NCI-H82 treated with DMSO at 0.1 percent for 48 hours (cell line): ENCODE measurements at regions not wholly inside any gene's neighbourhood (a gene's known extent, or its start where the extent isn't known, plus 50 kb on each side); places are given as distances from the start of the nearest gene placed in this dataset.

ENCODE experiments used
- DNase-seq: peaks from one replicate; lab custom pipeline; 2025; ENCODE audit not compliant: unreplicated experiment; lab: John Stamatoyannopoulos, UW

GRCh38 chr6:81822568-81822967 is 70.1 kb upstream of the TENT5A start:
- no peak for DNase-seq

GRCh38 chr6:81821449-81821848 is 69.0 kb upstream of the TENT5A start:
- no peak for DNase-seq

- DNase-seq: no peak
Measured at GRCh38 chr6:81820980-81821379, 68.5 kb upstream of the TENT5A start.

GRCh38 chr6:81820422-81820821 is 67.9 kb upstream of the TENT5A start:
- no peak for DNase-seq

GRCh38 chr6:81819767-81820166 is 67.3 kb upstream of the TENT5A start:
- no peak for DNase-seq

- no peak for DNase-seq
Measured at GRCh38 chr6:81818901-81819361, 66.5 kb upstream of the TENT5A start.

- no peak for DNase-seq
Measured at GRCh38 chr6:81816380-81816779, 63.9 kb upstream of the TENT5A start.

GRCh38 chr6:81814370-81815076 is 62.0 kb upstream of the TENT5A start:
- DNase-seq: no peak

GRCh38 chr6:81813305-81813704 is 60.8 kb upstream of the TENT5A start:
- DNase-seq: no peak

GRCh38 chr6:81812401-81812800 is 59.9 kb upstream of the TENT5A start:
- DNase-seq: no peak

GRCh38 chr6:81808851-81809570 is 56.5 kb upstream of the TENT5A start:
- DNase-seq: no peak

- no peak for DNase-seq
Measured at GRCh38 chr6:81806793-81807565, 54.5 kb upstream of the TENT5A start.

- no peak for DNase-seq
Measured at GRCh38 chr6:81802356-81802755, 49.9 kb upstream of the TENT5A start.
